GM19238 (cell line): ENCODE measurements at regions not wholly inside any gene's neighbourhood (a gene's known extent, or its start where the extent isn't known, plus 50 kb on each side); places are given as distances from the start of the nearest gene placed in this dataset.
"Not testable (repeated sequence)": the region's sequence is repeated elsewhere in the genome, so short reads cannot be mapped to it uniquely, and the experiment has no call there.

Experiments
- DNase-seq: peaks from one replicate; pipeline ENCODE4 v3.0.0; 2011; ENCODE audit warnings: low spot score; ENCODE audit not compliant: insufficient read length

DNA sequence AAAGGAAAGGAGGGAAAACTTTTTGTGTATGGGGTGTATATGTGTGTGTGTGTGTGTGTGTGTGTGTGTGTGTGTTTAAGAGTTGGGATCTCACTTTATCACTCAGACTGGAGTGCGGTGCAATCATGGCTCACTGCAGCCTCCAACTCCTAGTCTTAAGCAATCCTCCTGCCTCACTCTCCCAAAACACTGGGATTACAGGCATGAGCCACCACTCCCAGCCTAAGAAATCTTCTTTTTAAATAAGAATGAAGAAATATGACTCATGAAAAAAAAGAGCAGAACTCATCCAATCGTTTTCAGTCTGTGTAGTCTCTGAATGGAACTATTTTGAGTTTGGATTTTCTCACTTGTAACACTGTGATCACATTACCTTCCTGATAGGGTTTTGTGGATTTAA lies 601.5 kb downstream of the ACTL7B start:
- DNase-seq, result no peak

GRCh38 chr9:108247391-108247790 lies 608.4 kb downstream of the ACTL7B start:
- DNase-seq, result not testable (repeated sequence)

DNA sequence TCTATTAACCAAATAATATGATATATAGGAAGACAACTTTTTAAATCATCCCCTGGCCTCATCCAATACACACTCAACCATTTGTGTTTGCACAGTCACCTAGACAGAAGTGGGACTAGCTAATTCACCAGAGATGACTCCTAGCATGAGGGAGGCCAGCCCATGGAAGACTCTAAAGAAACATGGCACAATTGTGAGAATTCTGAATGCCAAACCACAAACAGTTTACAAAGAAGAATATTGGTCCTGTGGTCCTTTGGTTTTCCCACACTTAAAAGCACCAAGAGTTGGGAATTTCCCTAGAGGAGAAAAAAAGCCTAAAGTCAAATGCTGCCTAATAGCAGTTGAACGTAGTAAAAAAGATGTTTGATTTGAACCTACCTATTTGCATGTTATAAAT lies 609.9 kb downstream of the ACTL7B start:
- DNase-seq, result no peak

DNA sequence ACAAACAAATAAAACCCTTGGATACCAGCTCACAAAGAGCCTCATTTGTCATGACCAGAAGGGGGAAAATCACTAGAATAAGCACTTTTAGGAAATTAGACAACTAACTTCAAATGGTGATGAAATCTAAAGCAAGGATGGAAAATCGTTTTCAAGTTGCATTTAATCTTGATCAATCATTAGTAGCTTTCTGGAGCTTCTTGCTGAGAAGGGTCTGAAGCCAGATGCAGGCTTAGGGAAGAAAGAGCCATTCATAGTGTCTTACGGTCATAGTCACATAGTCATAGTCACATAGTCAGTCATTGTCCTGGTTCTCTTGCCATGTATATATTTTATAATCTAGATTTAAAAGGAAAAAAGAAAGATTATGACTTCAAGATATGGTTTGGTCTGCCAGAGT lies 610.5 kb downstream of the ACTL7B start:
- no peak for DNase-seq

DNA sequence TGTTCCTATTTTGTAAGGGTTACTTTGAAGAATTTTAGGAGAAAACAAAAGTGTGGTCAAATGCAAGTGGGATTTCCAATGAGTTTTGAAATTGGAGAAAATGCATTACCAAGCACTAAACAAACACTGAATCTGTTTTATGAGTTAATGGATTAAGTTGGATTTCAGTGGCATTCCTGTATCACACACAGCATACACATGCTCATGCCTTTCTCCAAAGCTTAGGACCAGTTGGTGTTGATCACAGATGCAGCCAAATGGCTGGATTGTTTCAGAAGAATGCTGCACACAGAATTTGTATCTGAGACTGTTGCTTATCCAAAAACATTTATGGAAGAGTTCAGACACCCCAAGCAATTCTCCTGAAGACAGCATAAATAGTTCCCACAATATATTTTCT lies 611.1 kb downstream of the ACTL7B start:
- DNase-seq, result no peak

DNA sequence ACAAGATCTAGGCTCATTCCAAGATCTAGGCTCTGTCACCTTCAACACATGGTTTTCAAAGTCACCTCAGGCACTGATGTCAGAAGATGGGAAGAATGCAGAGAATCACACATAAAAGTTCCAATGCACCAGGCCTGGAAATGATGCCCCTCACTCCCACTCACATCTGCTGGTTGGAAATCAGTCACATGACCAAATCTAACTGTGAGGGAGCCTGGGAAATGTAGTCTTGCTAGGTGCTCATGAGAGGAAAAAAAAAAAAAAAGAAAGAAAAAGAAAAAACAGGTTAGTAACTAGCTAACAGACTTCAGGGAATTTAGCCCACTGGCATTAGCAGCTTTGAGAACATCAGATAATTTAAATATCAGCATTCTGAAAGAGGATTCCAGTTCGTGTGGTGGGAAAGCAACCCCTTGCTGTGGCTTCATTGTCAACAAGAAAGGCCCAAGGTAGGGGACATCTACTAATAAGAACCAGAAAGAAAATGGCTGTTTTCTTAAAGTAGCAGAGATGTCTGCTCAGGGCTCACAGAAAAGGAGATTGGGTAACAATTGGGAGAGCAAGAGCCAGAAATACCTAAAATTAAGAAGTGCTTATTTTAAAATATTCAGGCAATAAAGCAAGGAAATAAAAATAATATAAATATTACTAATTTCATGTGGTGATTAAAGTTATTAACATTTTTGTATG lies 614.3 kb downstream of the ACTL7B start:
- DNase-seq, result no peak

- DNase-seq, result no peak
Observed at GRCh38 chr9:108239696-108240321, 616.0 kb downstream of the ACTL7B start.

DNA sequence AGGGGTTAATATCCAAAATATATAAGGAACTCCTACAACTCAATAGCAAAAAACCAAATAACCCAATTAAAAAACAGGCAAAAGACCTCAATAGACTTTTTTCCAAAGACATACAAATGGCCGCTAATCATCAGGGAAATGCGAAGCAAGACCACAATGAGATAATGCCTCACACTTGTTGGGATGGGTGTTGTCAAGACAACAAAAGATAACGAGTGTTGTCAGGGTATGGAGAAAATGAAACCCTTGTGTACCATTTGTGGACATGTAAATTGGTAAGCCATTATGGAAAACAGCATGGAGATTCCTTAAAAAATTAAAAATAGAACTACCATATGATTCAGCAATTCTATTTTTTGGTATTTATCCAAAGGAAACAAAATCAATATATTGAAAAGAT lies 620.2 kb downstream of the ACTL7B start:
- DNase-seq, result no peak

DNA sequence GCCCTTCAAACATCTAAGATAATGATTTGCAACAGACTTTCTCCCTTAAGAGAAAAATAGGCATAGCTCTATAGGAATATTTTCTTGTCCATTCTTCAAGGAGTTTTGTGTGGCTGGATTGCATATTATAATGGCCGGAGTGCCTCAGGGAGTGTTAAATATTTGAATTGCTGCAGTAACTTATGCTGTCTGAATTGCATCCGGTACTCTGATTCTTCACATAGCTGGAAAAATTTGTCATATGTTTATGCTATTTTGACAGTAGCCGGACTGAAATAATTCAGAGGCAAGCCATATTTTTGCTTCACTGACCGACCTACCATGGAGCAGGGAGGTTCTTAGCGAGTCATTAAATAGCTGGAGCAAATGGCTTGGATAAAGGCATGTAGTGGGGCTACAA lies 621.0 kb downstream of the ACTL7B start:
- no peak for DNase-seq

- DNase-seq, result no peak
Observed at GRCh38 chr9:108225149-108225800, 630.5 kb downstream of the ACTL7B start.

- DNase-seq, result no peak
Observed at GRCh38 chr9:108224716-108225115, 631.1 kb downstream of the ACTL7B start.

DNA sequence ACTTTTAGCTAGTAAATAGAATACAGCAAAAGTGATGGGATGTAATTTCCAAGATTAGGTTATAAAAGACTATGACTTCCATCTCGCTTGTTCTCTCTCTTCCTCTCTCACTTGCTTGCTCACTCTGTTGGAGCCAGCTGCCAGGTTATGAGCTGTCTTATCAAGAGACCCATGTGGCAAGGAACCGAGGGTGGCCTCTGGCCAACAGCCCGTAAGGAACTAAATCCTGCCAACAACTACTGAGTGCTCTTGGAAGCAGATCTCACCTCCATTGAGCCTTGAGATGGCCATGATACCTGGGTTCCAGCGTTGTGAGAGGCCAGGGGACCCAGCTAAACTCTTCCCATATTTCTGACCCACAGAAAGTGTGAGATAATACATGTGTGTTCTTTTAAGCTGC lies 636.1 kb downstream of the ACTL7B start:
- no peak for DNase-seq

DNA sequence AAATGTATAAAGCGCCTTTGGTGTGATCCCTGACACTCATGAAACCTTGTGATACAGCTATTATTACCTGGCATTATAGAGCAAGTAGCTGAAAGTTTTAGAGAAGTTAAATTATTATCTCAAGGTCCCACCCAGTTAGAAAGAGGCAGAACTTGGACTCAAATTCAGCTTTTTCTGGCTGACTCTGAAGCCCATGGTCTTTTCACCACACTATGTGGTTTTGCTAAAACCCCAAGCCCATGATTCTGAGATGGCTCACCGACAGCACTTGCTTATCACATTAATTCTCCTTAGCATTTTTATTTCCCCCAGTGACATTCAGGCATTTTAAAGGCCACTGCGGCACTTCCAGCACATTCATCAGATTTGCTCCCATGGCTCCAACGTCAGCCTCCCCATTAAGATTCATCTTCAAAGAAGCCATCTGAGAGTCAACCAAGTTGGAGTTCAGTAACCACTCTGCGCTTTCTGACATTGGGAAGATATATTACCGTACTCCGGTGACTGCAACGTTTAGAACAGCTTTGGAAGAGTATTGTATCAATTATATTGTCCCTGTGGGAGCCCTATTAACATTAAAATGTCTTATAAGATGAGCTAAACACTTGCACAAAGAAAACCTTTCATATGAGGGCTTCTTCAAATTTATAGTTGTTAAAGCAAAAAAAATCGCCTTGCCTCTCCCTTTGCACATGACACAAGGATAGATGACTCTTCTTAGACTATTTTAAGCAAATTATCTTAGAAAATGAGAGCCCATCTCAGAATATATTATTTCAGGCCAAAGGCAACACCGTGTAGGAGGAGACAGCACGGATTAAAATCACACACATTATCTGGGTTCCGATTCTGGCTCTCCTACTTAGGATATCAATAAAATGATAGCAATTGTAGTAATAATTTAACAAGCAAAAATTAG lies 638.1 kb downstream of the ACTL7B start:
- no peak for DNase-seq

DNA sequence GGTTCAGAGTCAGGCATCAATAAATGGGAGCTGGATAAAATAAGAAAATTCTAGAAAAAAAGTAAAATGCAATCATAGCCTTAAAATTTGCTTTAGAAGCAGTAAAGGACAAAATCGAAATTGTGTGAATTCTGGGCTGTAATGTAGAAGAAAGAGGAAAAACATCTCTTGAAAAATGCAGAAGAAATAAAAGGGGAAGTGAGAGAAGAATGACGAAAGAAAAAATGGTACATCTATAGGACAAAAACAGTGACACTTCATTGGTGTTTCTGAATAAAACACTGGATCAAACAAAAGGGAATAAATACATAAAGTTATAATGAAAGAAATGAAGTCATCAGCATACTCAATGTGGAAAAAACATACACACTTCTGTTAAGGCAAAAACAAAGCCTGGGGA lies 642.3 kb downstream of the ACTL7B start:
- DNase-seq, result no peak

DNA sequence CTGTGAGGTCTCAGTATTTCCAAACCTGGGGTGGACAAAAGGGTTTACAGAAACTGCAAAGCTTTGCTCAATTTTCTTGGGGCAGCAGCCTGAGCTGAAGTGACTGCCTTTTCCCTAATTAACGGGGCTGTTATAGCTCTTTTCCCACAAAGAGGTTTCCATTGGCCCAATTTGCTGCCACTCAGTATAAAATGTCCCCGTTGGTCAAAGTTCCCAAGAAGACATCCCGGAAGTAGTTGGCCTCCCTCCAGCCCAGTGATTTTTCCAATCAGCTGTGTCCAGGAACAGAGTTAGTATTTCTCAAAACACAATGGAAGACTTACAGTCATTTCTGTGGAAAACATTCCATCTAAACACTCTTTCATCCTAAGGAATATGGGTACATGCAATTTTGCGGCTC lies 643.6 kb downstream of the ACTL7B start:
- DNase-seq, result no peak

- no peak for DNase-seq
Observed at GRCh38 chr9:108211411-108211955, 644.3 kb downstream of the ACTL7B start.

GRCh38 chr9:108209132-108209685 lies 646.6 kb downstream of the ACTL7B start:
- no peak for DNase-seq

GRCh38 chr9:108207561-108208165 lies 648.1 kb downstream of the ACTL7B start:
- DNase-seq, result no peak

- no peak for DNase-seq
Observed at GRCh38 chr9:108205276-108205675, 650.5 kb downstream of the ACTL7B start.

DNA sequence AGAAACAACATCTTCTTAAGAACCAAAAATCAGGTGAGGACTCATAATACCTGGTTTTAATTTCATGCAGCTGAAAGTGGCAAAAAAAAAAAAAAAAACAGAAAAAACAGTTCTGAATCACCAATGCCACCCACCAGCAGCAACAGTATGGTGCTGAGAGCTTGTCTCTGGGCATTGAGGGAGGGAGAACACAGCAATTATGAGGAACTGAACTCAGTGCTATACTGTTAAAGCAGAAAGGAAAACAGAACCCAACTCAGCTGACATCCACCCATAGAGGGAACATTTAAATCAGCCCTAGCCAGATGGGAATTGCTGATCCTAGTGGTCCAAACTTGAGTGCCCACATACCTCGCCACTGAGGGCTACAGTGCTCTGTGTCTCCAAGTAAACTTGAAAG lies 657.9 kb downstream of the ACTL7B start:
- no peak for DNase-seq

GRCh38 chr9:108197008-108197365 lies 658.8 kb downstream of the ACTL7B start:
- DNase-seq, result no peak
